Liver (tissue), 8 donors: ENCODE measurements at regions not wholly inside any gene's neighbourhood (a gene's known extent, or its start where the extent isn't known, plus 50 kb on each side); places are given as distances from the start of the nearest gene placed in this dataset.

ENCODE experiments used
- DNase-seq: peaks from one replicate; pipeline ENCODE4 v3.0.0-alpha.2; 2017; ENCODE audit warnings: low spot score
- H3K27ac ChIP-seq, 2 donors: one replicate each; pipeline ENCODE4 v1.7.0; 2013; ENCODE audit warnings: inconsistent platforms in 2 of 2, low read length in 2 of 2, control low read depth in 1 of 2, low read depth in 1 of 2, mild to moderate bottlenecking in 1 of 2
- H3K27me3 ChIP-seq, 4 donors: one replicate each; pipeline versions ENCODE4 v1.6.1 to v1.7.0; 2013; ENCODE audit warnings: low read length in 3 of 4, inconsistent platforms in 1 of 4, mild to moderate bottlenecking in 1 of 4, moderate library complexity in 1 of 4; ENCODE audit not compliant: control insufficient read depth in 4 of 4, insufficient read depth in 4 of 4
- H3K36me3 ChIP-seq, 4 donors: one replicate each; pipeline versions ENCODE4 v1.6.1 to v1.7.0; 2013; ENCODE audit warnings: low read length in 3 of 4, mild to moderate bottlenecking in 3 of 4, low read depth in 1 of 4, moderate library complexity in 1 of 4; ENCODE audit not compliant: control insufficient read depth in 4 of 4, insufficient read depth in 3 of 4
- H3K4me1 ChIP-seq, 4 donors: one replicate each; pipeline versions ENCODE4 v1.6.1 to v1.7.0; 2013; ENCODE audit warnings: low read length in 3 of 4, mild to moderate bottlenecking in 3 of 4, moderate library complexity in 1 of 4; ENCODE audit not compliant: control insufficient read depth in 4 of 4, insufficient read depth in 4 of 4
- H3K4me3 ChIP-seq, 3 donors: one replicate each; pipeline versions ENCODE4 v1.6.1 to v1.7.0; 2013; ENCODE audit warnings: low read length in 3 of 3, control low read depth in 1 of 3, low read depth in 1 of 3, mild to moderate bottlenecking in 1 of 3
- H3K9ac ChIP-seq, 2 donors: one replicate each; pipeline ENCODE4 v1.7.0; 2013; ENCODE audit warnings: low read length in 2 of 2, mild to moderate bottlenecking in 2 of 2, moderate library complexity in 2 of 2, control low read depth in 1 of 2, low read depth in 1 of 2
- H3K9me3 ChIP-seq, 4 donors: one replicate each; pipeline versions ENCODE4 v1.6.1 to v1.7.0; 2013; ENCODE audit warnings: low read length in 3 of 4; ENCODE audit not compliant: control insufficient read depth in 4 of 4
- CTCF ChIP-seq: fragments of 150-350 bp; IDR thresholded peaks from 2 replicates; pipeline ENCODE4 v1.5.1; 2017; ENCODE audit warnings: improper control_type of control experiment, low read depth, low read length; ENCODE audit not compliant: missing input control
- EGR1 ChIP-seq, 2 donors: IDR thresholded peaks; 2 replicates each; pipeline ENCODE4 v1.6.1; 2016 to 2018; ENCODE audit warnings: antibody characterized with exemption in 2 of 2, low read depth in 2 of 2
- FOXA1 ChIP-seq: IDR thresholded peaks from 2 replicates; pipeline ENCODE4 v1.6.1; 2016; ENCODE audit warnings: antibody characterized with exemption
- FOXA2 ChIP-seq: IDR thresholded peaks from 2 replicates; pipeline ENCODE4 v1.6.1; 2016; ENCODE audit warnings: antibody characterized with exemption
- GABPA ChIP-seq, 2 donors: IDR thresholded peaks in 1 of 2; conservative IDR thresholded peaks in 1 of 2; 2 replicates each; pipeline ENCODE4 v1.6.1; 2016; ENCODE audit warnings: antibody characterized with exemption in 2 of 2, mild to moderate bottlenecking in 1 of 2, moderate library complexity in 1 of 2
- HNF4A ChIP-seq, 2 donors: conservative IDR thresholded peaks; 2 replicates each; pipeline ENCODE4 v1.6.1; 2016; ENCODE audit warnings: antibody characterized with exemption in 2 of 2, mild to moderate bottlenecking in 2 of 2
- HNF4G ChIP-seq: IDR thresholded peaks from 2 replicates; pipeline ENCODE4 v1.6.1; 2016; ENCODE audit warnings: antibody characterized with exemption
- JUND ChIP-seq, 2 donors: IDR thresholded peaks; 2 replicates each; pipeline ENCODE4 v1.6.1; 2016; ENCODE audit warnings: antibody characterized with exemption in 2 of 2
- NR2F2 ChIP-seq: IDR thresholded peaks from 2 replicates; pipeline ENCODE4 v1.6.1; 2016; ENCODE audit warnings: antibody characterized with exemption
- RAD21 ChIP-seq, 2 donors: IDR thresholded peaks; 2 replicates each; pipeline ENCODE4 v1.6.1; 2016; ENCODE audit warnings: antibody characterized with exemption in 2 of 2, mild to moderate bottlenecking in 2 of 2
- RXRA ChIP-seq, 2 donors: IDR thresholded peaks; 2 replicates each; pipeline ENCODE4 v1.6.1; 2017 to 2018; ENCODE audit warnings: antibody characterized with exemption in 2 of 2, mild to moderate bottlenecking in 1 of 2
- SP1 ChIP-seq: IDR thresholded peaks from 2 replicates; pipeline ENCODE4 v1.6.1; 2018; ENCODE audit warnings: antibody characterized with exemption, mild to moderate bottlenecking
- TAF1 ChIP-seq: conservative IDR thresholded peaks from 2 replicates; pipeline ENCODE4 v1.6.1; 2016; ENCODE audit warnings: antibody characterized with exemption, mild to moderate bottlenecking
- YY1 ChIP-seq: IDR thresholded peaks from 2 replicates; pipeline ENCODE4 v1.6.1; 2016; ENCODE audit warnings: antibody characterized with exemption, mild to moderate bottlenecking
- WGBS: extraction: QIAGEN DNeasy Blood & Tissue Kit; methylation state at CpG from one replicate; pipeline ENCODE4 v1.1.7; 2013; 5-methylcytosine and 5-hydroxymethylcytosine counted together
- TF ChIP-seq, protein P1 (sequence below): IDR thresholded peaks from 2 replicates; pipeline ENCODE4 v1.6.1; 2016; ENCODE audit warnings: antibody characterized with exemption
- TF ChIP-seq, protein P2 (sequence below): IDR thresholded peaks from 2 replicates; pipeline ENCODE4 v1.6.1; 2016; ENCODE audit warnings: antibody characterized with exemption, mild to moderate bottlenecking
- TF ChIP-seq, protein P3 (sequence below): IDR thresholded peaks from 2 replicates; pipeline ENCODE4 v1.6.1; 2016; ENCODE audit warnings: antibody characterized with exemption
- TF ChIP-seq, protein P4 (sequence below): IDR thresholded peaks from 2 replicates; pipeline ENCODE4 v1.6.1; 2016; ENCODE audit warnings: antibody characterized with exemption
- donor health status: healthy.
- donor health status: healthy.
- donor health status: healthy.
- donor health status: healthy.
- donor health status: healthy.

DNA sequence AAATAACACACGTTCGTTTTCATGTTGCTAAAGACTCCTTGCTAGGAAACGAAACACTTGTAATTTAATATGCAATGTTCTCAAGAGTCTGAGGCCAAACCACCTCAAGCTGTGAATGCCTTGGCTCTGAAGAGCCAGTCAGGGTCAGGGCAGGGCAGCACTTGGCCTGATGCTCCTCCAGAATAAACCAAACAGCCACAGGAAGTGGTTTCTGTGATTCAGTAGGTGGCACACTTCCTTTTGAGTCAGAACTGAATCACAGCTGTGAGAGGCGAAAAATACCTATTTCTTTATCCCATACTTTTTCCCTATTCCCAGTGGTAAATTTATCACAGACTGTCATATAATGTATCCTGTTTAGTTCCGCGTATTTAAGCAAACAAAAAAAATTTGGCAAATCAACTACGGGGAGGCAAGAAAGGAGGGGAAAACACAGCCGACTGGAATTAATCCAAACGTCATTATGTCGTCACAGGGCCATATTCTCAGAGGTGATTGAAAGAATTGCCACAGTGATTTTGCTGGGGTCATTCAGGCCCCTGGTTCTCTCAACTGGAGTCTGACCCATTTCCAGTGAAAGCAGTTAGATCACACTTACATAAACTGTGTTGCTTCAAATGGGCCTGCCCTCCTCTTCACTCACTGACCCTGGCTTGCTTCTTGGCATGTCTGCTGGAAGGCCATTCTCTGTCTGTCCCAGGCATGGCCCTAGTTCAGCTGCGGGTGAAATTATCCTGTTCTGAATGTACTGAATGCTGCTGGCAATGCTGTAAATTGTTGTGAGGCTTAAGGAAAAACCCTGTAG lies 71.2 kb downstream of the ARRDC3 start:
- Histone ChIP-seq H3K9ac (no peak overlapping the region), H3K4me3 (no peak overlapping the region), H3K27ac (peak overlapping the region; percentile 38 to 69), H3K27me3 (no peaks in the 10 kb centered on the region), H3K9me3 (no peaks in the 10 kb centered on the region), H3K36me3 (no peaks in the 10 kb centered on the region), H3K4me1 (no peaks in the 10 kb centered on the region)
- WGBS: 53% methylated on average over 11 of the region's 11 CpGs
- DNase-seq: no peak
- TF ChIP-seq RAD21 (IDR thresholded peaks at IDR 0.05) (peak in 1 of 2 donors; percentile 22), SP1 (peak; percentile 36), HNF4G (no peak), EGR1 (IDR thresholded peaks at IDR 0.05; ENCODE audit: low read depth in 2 of 2) (no peak), HNF4A (conservative IDR thresholded peaks at IDR 0.05) (no peak), CTCF (no peak), JUND (IDR thresholded peaks at IDR 0.05) (no peak), NR2F2 (peak; percentile 58), RXRA (IDR thresholded peaks at IDR 0.05) (no peak), FOXA1 (no peak), YY1 (no peak), GABPA (IDR thresholded peaks at IDR 0.05 in 1 of 2, conservative IDR thresholded peaks at IDR 0.05 in 1 of 2) (peak in 1 of 2 donors; percentile 33), TAF1 (no peak), FOXA2 (no peak)
- TF ChIP-seq, protein P1, sequence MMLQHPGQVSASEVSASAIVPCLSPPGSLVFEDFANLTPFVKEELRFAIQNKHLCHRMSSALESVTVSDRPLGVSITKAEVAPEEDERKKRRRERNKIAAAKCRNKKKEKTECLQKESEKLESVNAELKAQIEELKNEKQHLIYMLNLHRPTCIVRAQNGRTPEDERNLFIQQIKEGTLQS: no peak
- TF ChIP-seq, protein P2, sequence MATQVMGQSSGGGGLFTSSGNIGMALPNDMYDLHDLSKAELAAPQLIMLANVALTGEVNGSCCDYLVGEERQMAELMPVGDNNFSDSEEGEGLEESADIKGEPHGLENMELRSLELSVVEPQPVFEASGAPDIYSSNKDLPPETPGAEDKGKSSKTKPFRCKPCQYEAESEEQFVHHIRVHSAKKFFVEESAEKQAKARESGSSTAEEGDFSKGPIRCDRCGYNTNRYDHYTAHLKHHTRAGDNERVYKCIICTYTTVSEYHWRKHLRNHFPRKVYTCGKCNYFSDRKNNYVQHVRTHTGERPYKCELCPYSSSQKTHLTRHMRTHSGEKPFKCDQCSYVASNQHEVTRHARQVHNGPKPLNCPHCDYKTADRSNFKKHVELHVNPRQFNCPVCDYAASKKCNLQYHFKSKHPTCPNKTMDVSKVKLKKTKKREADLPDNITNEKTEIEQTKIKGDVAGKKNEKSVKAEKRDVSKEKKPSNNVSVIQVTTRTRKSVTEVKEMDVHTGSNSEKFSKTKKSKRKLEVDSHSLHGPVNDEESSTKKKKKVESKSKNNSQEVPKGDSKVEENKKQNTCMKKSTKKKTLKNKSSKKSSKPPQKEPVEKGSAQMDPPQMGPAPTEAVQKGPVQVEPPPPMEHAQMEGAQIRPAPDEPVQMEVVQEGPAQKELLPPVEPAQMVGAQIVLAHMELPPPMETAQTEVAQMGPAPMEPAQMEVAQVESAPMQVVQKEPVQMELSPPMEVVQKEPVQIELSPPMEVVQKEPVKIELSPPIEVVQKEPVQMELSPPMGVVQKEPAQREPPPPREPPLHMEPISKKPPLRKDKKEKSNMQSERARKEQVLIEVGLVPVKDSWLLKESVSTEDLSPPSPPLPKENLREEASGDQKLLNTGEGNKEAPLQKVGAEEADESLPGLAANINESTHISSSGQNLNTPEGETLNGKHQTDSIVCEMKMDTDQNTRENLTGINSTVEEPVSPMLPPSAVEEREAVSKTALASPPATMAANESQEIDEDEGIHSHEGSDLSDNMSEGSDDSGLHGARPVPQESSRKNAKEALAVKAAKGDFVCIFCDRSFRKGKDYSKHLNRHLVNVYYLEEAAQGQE: no peak
- TF ChIP-seq, protein P3, sequence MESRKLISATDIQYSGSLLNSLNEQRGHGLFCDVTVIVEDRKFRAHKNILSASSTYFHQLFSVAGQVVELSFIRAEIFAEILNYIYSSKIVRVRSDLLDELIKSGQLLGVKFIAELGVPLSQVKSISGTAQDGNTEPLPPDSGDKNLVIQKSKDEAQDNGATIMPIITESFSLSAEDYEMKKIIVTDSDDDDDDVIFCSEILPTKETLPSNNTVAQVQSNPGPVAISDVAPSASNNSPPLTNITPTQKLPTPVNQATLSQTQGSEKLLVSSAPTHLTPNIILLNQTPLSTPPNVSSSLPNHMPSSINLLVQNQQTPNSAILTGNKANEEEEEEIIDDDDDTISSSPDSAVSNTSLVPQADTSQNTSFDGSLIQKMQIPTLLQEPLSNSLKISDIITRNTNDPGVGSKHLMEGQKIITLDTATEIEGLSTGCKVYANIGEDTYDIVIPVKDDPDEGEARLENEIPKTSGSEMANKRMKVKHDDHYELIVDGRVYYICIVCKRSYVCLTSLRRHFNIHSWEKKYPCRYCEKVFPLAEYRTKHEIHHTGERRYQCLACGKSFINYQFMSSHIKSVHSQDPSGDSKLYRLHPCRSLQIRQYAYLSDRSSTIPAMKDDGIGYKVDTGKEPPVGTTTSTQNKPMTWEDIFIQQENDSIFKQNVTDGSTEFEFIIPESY: no peak
- TF ChIP-seq, protein P4, sequence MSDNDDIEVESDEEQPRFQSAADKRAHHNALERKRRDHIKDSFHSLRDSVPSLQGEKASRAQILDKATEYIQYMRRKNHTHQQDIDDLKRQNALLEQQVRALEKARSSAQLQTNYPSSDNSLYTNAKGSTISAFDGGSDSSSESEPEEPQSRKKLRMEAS: no peak
